DND-41 (cell line): ENCODE measurements at regions not wholly inside any gene's neighbourhood (a gene's known extent, or its start where the extent isn't known, plus 50 kb on each side); places are given as distances from the start of the nearest gene placed in this dataset.
"Not testable (repeated sequence)": the region's sequence is repeated elsewhere in the genome, so short reads cannot be mapped to it uniquely, and the experiment has no call there.

ENCODE experiments used
- CTCF ChIP-seq: IDR thresholded peaks from 2 replicates; pipeline ENCODE4 v1.5.1; 2012; ENCODE audit warnings: borderline replicate concordance, low read length, moderate library complexity, mild to moderate bottlenecking; ENCODE audit not compliant: poor library complexity, severe bottlenecking; ENCODE audit errors: extremely low read depth
- EZH2 ChIP-seq: IDR thresholded peaks from 3 replicates; pipeline ENCODE4 v1.6.1; 2012; ENCODE audit warnings: borderline replicate concordance, low read depth, mild to moderate bottlenecking, moderate library complexity, low read length, inconsistent platforms; ENCODE audit not compliant: severe bottlenecking

- TF ChIP-seq CTCF, EZH2: not testable (repeated sequence)
Measured at GRCh38 chr20:54782758-54783157, 307.4 kb downstream of the DOK5 start.
